ENCODE measurements at regions not wholly inside any gene's neighbourhood (a gene's known extent, or its start where the extent isn't known, plus 50 kb on each side); places are given as distances from the start of the nearest gene placed in this dataset.

DNA sequence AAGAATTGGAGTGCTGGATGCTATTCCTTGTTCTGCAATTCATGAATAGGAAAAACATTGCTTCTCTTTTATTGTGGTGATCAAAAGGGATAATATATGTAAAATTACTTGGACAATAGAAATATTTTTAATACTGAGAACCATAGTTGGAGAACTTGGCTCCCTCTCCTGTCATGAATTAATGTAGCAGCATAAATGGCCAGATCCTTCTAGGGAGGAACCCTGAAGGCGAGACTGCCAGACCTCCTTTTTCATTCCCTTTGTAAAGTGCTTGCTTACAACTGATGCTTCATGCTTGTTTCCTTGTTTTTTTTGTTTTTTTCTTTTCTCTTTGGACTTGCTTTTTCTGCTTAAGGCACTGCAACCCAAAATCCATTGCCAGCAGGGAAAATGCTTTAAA, 233.6 kb downstream of the SH2D4B start:
- Histone ChIP-seq H3K27ac (ENCODE audit: low read depth, low read length) (no peak overlapping the region), H3K9me3 (ENCODE audit: insufficient read depth, low read depth, low read length) (no peaks in the 10 kb centered on the region), H3K9ac (ENCODE audit: low read length) (no peak overlapping the region), H3K36me3 (ENCODE audit: insufficient read depth, low read length) (no peaks in the 10 kb centered on the region), H3K4me1 (ENCODE audit: insufficient read depth, low read length) (no peaks in the 10 kb centered on the region), H3K79me2 (ENCODE audit: insufficient read depth, low read length) (no peaks in the 10 kb centered on the region), H4K20me1 (ENCODE audit: insufficient read depth, low read length) (no peaks in the 10 kb centered on the region), H2AFZ (ENCODE audit: low read depth, low read length) (no peak overlapping the region), H3K27me3 (ENCODE audit: insufficient read depth, low read length) (no peaks in the 10 kb centered on the region), H3K4me3 (ENCODE audit: insufficient read depth, low read depth, low read length) (no peak overlapping the region), H3K4me2 (ENCODE audit: low read length) (no peak overlapping the region)
- FAIRE-seq (no peak), DNase-seq (ENCODE audit: low read depth) (no peak)
- no peaks in the 10 kb centered on the region for H3K4me1 Mint-ChIP-seq (ENCODE audit: low read depth, unreplicated experiment)
- H3K4me3 Mint-ChIP-seq (ENCODE audit: unreplicated experiment): no peak overlapping the region
- TF ChIP-seq EZH2 (IDR thresholded peaks at IDR 0.05; ENCODE audit: insufficient read depth, low read length): no peak
- TF ChIP-seq, protein P1, sequence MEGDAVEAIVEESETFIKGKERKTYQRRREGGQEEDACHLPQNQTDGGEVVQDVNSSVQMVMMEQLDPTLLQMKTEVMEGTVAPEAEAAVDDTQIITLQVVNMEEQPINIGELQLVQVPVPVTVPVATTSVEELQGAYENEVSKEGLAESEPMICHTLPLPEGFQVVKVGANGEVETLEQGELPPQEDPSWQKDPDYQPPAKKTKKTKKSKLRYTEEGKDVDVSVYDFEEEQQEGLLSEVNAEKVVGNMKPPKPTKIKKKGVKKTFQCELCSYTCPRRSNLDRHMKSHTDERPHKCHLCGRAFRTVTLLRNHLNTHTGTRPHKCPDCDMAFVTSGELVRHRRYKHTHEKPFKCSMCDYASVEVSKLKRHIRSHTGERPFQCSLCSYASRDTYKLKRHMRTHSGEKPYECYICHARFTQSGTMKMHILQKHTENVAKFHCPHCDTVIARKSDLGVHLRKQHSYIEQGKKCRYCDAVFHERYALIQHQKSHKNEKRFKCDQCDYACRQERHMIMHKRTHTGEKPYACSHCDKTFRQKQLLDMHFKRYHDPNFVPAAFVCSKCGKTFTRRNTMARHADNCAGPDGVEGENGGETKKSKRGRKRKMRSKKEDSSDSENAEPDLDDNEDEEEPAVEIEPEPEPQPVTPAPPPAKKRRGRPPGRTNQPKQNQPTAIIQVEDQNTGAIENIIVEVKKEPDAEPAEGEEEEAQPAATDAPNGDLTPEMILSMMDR (IDR thresholded peaks at IDR 0.05; ENCODE audit: insufficient read depth, low read depth, low read length): no peak
- H3K27me3 Mint-ChIP-seq (ENCODE audit: low read depth, unreplicated experiment): no peaks in the 10 kb centered on the region
- no peaks in the 10 kb centered on the region for H3K9me3 Mint-ChIP-seq (ENCODE audit: unreplicated experiment)
- H3K27ac Mint-ChIP-seq (ENCODE audit: unreplicated experiment): no peak overlapping the region
- H3K36me3 Mint-ChIP-seq (ENCODE audit: low read depth, unreplicated experiment): no peaks in the 10 kb centered on the region

DNA sequence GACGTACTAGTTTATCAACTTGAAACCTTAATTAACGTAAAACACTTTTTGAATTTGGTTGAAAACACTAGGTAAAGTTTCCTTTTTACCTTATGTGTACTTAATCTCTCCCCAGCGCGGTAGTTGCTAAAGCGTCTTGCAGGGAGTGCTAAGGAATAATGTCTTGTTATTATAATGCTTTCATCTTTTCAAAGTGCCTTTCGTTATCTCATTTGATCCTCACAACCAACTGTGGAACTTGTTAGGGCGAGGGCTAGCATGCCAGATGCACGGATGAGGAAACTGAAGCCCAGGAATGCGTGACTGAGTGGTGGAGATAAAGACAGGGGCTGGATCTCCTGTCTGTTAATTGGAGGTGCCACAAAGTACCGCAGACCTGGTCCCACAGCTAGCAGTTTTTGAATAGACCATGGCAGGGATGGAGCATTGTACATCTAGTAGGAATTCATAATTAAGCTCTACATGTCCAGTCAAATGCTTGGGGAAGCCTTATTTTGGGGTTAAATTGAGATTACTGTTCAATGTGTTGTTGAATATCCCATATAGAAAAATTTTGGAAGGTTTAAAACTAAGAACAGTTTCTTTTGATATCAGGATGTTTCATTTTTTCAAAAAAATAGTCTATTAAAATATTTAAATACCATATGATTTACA, 234.3 kb downstream of the SH2D4B start:
- Histone ChIP-seq H3K36me3 (ENCODE audit: insufficient read depth, low read length) (no peaks in the 10 kb centered on the region), H2AFZ (ENCODE audit: low read depth, low read length) (no peak overlapping the region)

DNA sequence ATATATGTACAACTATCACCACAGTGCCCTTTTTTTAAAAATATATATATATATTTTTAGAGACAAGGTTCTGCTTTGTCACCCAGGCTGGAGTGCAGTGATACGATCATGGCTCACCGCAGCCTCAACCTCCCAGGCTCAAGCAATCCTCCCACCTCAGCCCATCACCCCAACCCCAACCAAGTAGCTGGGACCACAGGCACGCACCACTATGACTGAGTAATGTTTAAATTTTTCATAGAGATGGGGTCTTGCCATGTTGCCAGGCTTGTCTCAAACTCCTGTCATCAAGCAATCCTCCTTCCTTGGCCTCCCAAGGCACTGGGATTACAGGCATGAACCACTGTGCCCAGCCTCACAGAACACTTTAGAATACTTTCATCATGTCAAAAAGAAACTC, 234.9 kb downstream of the SH2D4B start:
- Histone ChIP-seq H2AFZ (ENCODE audit: low read depth, low read length) (no peak overlapping the region), H3K79me2 (ENCODE audit: insufficient read depth, low read length) (no peaks in the 10 kb centered on the region), H3K9me3 (ENCODE audit: insufficient read depth, low read depth, low read length) (no peaks in the 10 kb centered on the region), H3K4me2 (ENCODE audit: low read length) (no peak overlapping the region), H4K20me1 (ENCODE audit: insufficient read depth, low read length) (no peaks in the 10 kb centered on the region), H3K27ac (ENCODE audit: low read depth, low read length) (no peak overlapping the region), H3K27me3 (ENCODE audit: insufficient read depth, low read length) (no peaks in the 10 kb centered on the region), H3K4me1 (ENCODE audit: insufficient read depth, low read length) (no peaks in the 10 kb centered on the region), H3K36me3 (ENCODE audit: insufficient read depth, low read length) (no peaks in the 10 kb centered on the region), H3K4me3 (ENCODE audit: insufficient read depth, low read depth, low read length) (no peak overlapping the region), H3K9ac (ENCODE audit: low read length) (no peak overlapping the region)
- DNase-seq (ENCODE audit: low read depth) (no peak), FAIRE-seq (no peak)
- H3K9me3 Mint-ChIP-seq (ENCODE audit: unreplicated experiment): no peaks in the 10 kb centered on the region
- H3K27ac Mint-ChIP-seq (ENCODE audit: unreplicated experiment): no peak overlapping the region
- no peak overlapping the region for H3K4me3 Mint-ChIP-seq (ENCODE audit: unreplicated experiment)
- no peak for TF ChIP-seq EZH2 (IDR thresholded peaks at IDR 0.05; ENCODE audit: insufficient read depth, low read length)
- TF ChIP-seq, protein P1 (IDR thresholded peaks at IDR 0.05; ENCODE audit: insufficient read depth, low read depth, low read length): no peak
- no peaks in the 10 kb centered on the region for H3K4me1 Mint-ChIP-seq (ENCODE audit: low read depth, unreplicated experiment)
- no peaks in the 10 kb centered on the region for H3K36me3 Mint-ChIP-seq (ENCODE audit: low read depth, unreplicated experiment)
- no peaks in the 10 kb centered on the region for H3K27me3 Mint-ChIP-seq (ENCODE audit: low read depth, unreplicated experiment)

More for the DNA sequence above, 234.3 kb downstream of the SH2D4B start:
- Mint-ChIP-seq H3K36me3 (ENCODE audit: low read depth, unreplicated experiment) (no peaks in the 10 kb centered on the region), H3K4me1 (ENCODE audit: low read depth, unreplicated experiment) (no peaks in the 10 kb centered on the region), H3K27me3 (ENCODE audit: low read depth, unreplicated experiment) (no peaks in the 10 kb centered on the region), H3K4me3 (ENCODE audit: unreplicated experiment) (no peak overlapping the region), H3K9me3 (ENCODE audit: unreplicated experiment) (no peaks in the 10 kb centered on the region), H3K27ac (ENCODE audit: unreplicated experiment) (no peak overlapping the region)
- Histone ChIP-seq H3K9me3 (ENCODE audit: insufficient read depth, low read depth, low read length) (no peaks in the 10 kb centered on the region), H3K4me2 (ENCODE audit: low read length) (no peak overlapping the region), H3K79me2 (ENCODE audit: insufficient read depth, low read length) (no peaks in the 10 kb centered on the region), H3K9ac (ENCODE audit: low read length) (no peak overlapping the region), H3K27me3 (ENCODE audit: insufficient read depth, low read length) (no peaks in the 10 kb centered on the region), H3K4me3 (ENCODE audit: insufficient read depth, low read depth, low read length) (no peak overlapping the region), H3K27ac (ENCODE audit: low read depth, low read length) (no peak overlapping the region), H4K20me1 (ENCODE audit: insufficient read depth, low read length) (no peaks in the 10 kb centered on the region), H3K4me1 (ENCODE audit: insufficient read depth, low read length) (no peaks in the 10 kb centered on the region)
- TF ChIP-seq, protein P1 (IDR thresholded peaks at IDR 0.05; ENCODE audit: insufficient read depth, low read depth, low read length): no peak
- no peak for TF ChIP-seq EZH2 (IDR thresholded peaks at IDR 0.05; ENCODE audit: insufficient read depth, low read length)
- FAIRE-seq: no peak
- no peak for DNase-seq (ENCODE audit: low read depth)

Measured in astrocyte (in vitro differentiated cells and primary cell).